D721Med (cell line): ENCODE measurements at regions not wholly inside any gene's neighbourhood (a gene's known extent, or its start where the extent isn't known, plus 50 kb on each side); places are given as distances from the start of the nearest gene placed in this dataset.

Source experiments
- DNase-seq: peaks from one replicate; pipeline ENCODE4 v3.0.0; 2011; ENCODE audit warnings: low spot score; ENCODE audit not compliant: insufficient read length
- FAIRE-seq: peaks from 2 replicates; lab custom pipeline; 2011; peaks lifted over from hg19 to GRCh38; lab: Jason Lieb, UNC
- CTCF ChIP-seq: IDR thresholded peaks from 2 replicates; pipeline ENCODE4 v1.5.1; 2012; ENCODE audit warnings: mild to moderate bottlenecking, control low read depth; ENCODE audit not compliant: insufficient read depth; ENCODE audit errors: missing control alignments

DNA sequence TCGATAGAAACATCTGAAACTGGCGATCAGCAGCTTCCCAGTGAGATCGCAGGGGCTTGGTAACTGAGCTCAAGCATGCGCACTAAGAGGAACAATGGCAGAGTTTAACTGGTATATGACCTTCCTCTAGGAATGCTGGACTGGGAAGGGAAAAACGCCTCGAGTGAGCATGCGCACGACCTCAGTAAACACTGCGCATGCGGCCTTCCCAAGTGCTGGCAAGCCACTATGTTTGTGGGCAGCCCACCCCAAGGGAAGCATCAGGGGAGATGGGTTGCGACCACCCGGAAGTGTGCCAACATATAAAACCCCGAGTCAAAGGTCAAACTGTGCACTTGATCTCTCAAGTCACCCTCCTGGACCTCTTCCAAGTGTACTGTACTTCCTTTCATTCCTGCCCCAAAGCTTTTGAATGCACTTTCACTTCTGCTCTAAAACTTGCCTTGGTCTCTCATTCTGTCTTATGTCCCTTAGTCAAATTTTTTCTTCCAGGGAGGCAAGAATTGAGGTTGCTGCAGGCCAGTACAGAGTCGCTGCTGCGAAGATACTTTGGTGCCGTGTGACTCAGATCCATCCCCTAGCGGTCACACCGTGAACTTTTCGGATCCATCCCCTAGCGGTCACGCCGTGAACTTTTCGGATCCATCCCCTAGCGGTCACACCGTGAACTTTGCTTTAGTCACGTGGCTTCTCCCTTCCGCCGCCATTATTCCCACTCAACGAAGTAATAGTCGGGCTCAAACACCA, 243.3 kb downstream of the FAM43A start:
- DNase-seq (no peak), FAIRE-seq (no peak)
- no peak for TF ChIP-seq CTCF

DNA sequence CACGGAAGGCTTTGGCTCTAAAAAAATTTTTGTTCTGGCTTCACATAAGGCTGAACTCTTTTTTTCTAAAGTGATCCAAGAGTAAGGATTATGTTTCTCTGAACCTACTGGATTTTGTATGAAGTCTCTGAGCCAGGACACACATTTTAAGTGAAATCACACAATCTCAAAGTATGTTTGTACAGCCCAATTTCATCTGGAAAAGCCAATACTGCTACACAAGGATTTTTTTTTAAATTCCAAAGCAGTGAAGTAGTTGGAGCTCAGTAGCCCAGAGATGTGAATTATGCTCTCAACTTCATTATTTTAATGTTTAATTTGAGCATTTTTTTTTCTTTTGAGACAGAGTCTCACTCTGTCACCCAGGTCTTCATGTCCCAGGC, 243.9 kb downstream of the FAM43A start:
- DNase-seq (no peak), FAIRE-seq (no peak)
- no peak for TF ChIP-seq CTCF

DNA sequence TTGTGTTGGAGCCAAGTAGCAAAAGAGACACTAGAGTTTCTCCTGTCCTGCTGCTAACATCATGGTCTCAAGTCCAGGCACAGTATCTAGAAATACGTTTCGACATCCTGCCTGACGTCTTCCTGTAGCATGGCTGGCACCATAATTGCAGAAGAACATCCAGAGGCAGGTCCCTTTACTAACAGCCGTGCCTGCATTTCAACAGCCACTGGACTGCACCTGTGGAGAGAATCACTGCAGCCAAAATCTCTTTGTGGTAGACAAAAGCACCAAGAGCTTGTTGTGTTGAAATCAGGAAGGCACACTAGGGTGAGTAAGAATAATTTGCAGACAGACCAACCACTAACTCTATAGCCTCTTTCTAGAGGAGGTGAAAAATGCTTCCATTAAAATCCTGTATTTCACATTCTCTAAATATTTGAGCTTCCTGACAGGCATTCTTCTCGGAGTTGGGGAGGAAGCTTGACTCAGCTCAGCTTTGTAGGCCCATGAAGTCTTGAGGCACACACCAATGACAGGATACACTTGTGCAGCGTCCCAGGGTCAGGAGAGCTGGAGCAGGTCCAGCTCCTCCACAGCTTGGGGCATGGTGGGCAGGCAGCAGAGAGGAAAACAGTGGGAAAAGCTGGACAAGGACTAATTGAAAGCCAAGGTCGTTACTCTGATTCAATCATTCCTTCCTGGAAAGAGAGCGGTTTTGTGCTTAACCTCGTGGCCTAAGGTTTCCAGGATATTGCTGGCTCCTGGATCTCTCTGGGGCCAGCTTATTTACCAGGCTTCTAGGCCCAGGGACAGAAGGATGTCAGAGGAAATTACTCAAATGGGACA, 244.9 kb downstream of the FAM43A start:
- DNase-seq (no peak), FAIRE-seq (no peak)
- TF ChIP-seq CTCF: no peak

GRCh38 chr3:194931347-194931746, 245.7 kb downstream of the FAM43A start:
- TF ChIP-seq CTCF: no peak
- DNase-seq (no peak), FAIRE-seq (no peak)

- FAIRE-seq (no peak), DNase-seq (no peak)
- TF ChIP-seq CTCF: no peak
Measured at GRCh38 chr3:194931865-194932264, 246.2 kb downstream of the FAM43A start.

DNA sequence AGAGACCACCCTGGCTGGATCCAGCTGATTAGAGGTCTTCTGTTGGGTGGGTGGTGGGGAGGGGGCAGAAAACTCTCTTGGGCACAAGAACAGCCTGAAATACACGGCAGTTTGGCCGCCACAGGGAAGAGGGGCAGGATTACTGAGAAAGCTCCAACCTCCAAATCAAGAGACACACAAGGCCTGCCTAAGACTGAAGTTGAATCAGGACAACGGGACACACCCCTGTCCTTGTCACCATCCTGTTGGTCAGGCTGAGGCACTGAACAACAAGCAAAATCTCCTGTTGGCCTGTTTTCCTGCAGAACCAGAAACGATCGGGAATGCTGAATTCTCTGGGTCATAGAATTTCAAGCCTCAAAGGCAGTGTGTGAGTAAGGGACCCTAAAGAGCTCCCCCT, 247.8 kb downstream of the FAM43A start:
- no peak for TF ChIP-seq CTCF
- no peak for FAIRE-seq
- no peak for DNase-seq

DNA sequence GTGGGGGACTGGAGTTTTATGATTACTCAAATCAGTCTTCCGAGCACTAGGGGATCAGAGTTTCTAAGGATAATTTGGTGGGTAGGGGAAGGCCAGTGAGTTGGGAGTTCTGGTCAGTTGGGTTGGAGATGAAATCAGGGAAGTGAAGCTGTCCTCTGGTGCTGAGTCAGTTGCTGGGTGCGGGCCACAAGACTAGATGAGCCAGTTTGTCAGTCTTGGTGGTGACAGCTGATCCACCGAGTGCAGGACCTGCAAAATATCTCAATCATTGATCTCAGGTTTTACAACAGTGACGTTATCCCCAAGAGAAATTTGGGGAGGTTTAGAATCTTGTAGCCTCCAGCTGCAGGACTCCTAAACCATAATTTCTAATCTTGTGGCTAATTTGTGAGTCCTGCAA, 249.4 kb downstream of the FAM43A start:
- no peak for DNase-seq
- no peak for FAIRE-seq
- TF ChIP-seq CTCF: no peak
